HL-60 (cell line): ENCODE measurements at regions not wholly inside any gene's neighbourhood (a gene's known extent, or its start where the extent isn't known, plus 50 kb on each side); places are given as distances from the start of the nearest gene placed in this dataset.

Source experiments
- POLR2AphosphoS5 ChIP-seq: IDR thresholded peaks from 2 replicates; pipeline ENCODE4 v1.6.1; 2012; ENCODE audit warnings: low read depth
- TF ChIP-seq, protein P1 (sequence below): IDR thresholded peaks from one replicate; pipeline ENCODE4 v1.5.1; 2011; ENCODE audit warnings: low read length, control low read depth, inconsistent platforms; ENCODE audit not compliant: insufficient read depth

- TF ChIP-seq, protein P1, sequence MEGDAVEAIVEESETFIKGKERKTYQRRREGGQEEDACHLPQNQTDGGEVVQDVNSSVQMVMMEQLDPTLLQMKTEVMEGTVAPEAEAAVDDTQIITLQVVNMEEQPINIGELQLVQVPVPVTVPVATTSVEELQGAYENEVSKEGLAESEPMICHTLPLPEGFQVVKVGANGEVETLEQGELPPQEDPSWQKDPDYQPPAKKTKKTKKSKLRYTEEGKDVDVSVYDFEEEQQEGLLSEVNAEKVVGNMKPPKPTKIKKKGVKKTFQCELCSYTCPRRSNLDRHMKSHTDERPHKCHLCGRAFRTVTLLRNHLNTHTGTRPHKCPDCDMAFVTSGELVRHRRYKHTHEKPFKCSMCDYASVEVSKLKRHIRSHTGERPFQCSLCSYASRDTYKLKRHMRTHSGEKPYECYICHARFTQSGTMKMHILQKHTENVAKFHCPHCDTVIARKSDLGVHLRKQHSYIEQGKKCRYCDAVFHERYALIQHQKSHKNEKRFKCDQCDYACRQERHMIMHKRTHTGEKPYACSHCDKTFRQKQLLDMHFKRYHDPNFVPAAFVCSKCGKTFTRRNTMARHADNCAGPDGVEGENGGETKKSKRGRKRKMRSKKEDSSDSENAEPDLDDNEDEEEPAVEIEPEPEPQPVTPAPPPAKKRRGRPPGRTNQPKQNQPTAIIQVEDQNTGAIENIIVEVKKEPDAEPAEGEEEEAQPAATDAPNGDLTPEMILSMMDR: no peak
- no peak for TF ChIP-seq POLR2AphosphoS5
Measured at GRCh38 chr4:22203711-22204011, 255.1 kb upstream of the KCNIP4 start.
